Gastrocnemius medialis (tissue), 4 donors: ENCODE measurements at regions not wholly inside any gene's neighbourhood (a gene's known extent, or its start where the extent isn't known, plus 50 kb on each side); places are given as distances from the start of the nearest gene placed in this dataset.
"Not testable (repeated sequence)": the region's sequence is repeated elsewhere in the genome, so short reads cannot be mapped to it uniquely, and the experiment has no call there.

ENCODE experiments used
- ATAC-seq, 2 donors: fragments of 150-250 bp; one replicate each; pipeline ENCODE4 v1.9.1; 2016
- DNase-seq, 2 donors: peaks; one replicate each; pipeline ENCODE4 v3.0.0-alpha.2; 2019
- H3K27ac ChIP-seq, 4 donors: fragments of 200-600 bp; sonication (generic); 1 replicate in 1 of 4; 2 replicates in 3 of 4; pipeline ENCODE4 v1.5.1; 2016 to 2018; ENCODE audit warnings: mild to moderate bottlenecking in 2 of 4, moderate library complexity in 1 of 4
- H3K27me3 ChIP-seq, 3 donors: fragments of 200-600 bp; sonication (generic) in 2 of 3; 1 replicate in 1 of 3; 2 replicates in 2 of 3; pipeline versions ENCODE4 v1.5.1 to v1.6.0; 2016 to 2019; ENCODE audit warnings: mild to moderate bottlenecking in 1 of 3, moderate library complexity in 1 of 3
- H3K36me3 ChIP-seq, 2 donors: fragments of 200-600 bp; sonication (generic) in 1 of 2; one replicate each; pipeline ENCODE4 v1.5.1; 2017 to 2018
- H3K4me1 ChIP-seq, 2 donors: fragments of 200-600 bp; sonication (generic) in 1 of 2; one replicate each; pipeline ENCODE4 v1.5.1; 2016 to 2017; ENCODE audit warnings: mild to moderate bottlenecking in 2 of 2
- H3K4me3 ChIP-seq, 4 donors: fragments of 200-600 bp; sonication (generic) in 3 of 4; 1 replicate in 1 of 4; 2 replicates in 3 of 4; pipeline ENCODE4 v1.5.1; 2016 to 2019; ENCODE audit warnings: mild to moderate bottlenecking in 2 of 4
- H3K9me3 ChIP-seq, 3 donors: fragments of 200-600 bp; sonication (generic) in 2 of 3; 1 replicate in 1 of 3; 2 replicates in 2 of 3; pipeline ENCODE4 v1.5.1; 2016 to 2019
- CTCF ChIP-seq, 5 experiments: fragments of 450-650 bp in 3 of 5; fragments of 200-600 bp in 2 of 5; sonication (generic) in 2 of 5; IDR thresholded peaks in 4 of 5; conservative IDR thresholded peaks in 1 of 5; 1 replicate in 4 of 5; 2 replicates in 1 of 5; pipeline ENCODE4 v1.5.1; 2016 to 2019; ENCODE audit warnings: antibody characterized with exemption in 5 of 5, mild to moderate bottlenecking in 3 of 5, moderate library complexity in 3 of 5
- POLR2A ChIP-seq, 2 donors: fragments of 450-650 bp; IDR thresholded peaks; one replicate each; pipeline ENCODE4 v1.6.1; 2017; ENCODE audit warnings: antibody characterized with exemption in 2 of 2, mild to moderate bottlenecking in 2 of 2, moderate library complexity in 2 of 2
- in situ Hi-C, 4 donors: fragments of 200-750 bp; cut with MboI; loops; one replicate each; pipeline versions ENCODE4 v1.15.0 to v1.8.0; 2017; ENCODE audit warnings: low sequenced_read_pairs in 4 of 4
- intact Hi-C: fragments of 100-400 bp; cut with DNase I; formaldehyde crosslinking; loops from one replicate; pipeline ENCODE4 v1.15.1; 2023; ENCODE audit warnings: low total_unique reads

- peak overlapping the region in 2 of 4 donors; percentile 40 to 44 for H3K4me3 ChIP-seq
- in situ Hi-C loops, result loop anchor here in 1 of 4 donors (25.0 kb wide), 1 partner anchor 1788 kb away; a partner anchor contains a TSS
- no peaks in the 10 kb centered on the region for H3K36me3 ChIP-seq
- no peaks in the 10 kb centered on the region for H3K4me1 ChIP-seq
- TF ChIP-seq CTCF (IDR thresholded peaks at IDR 0.05 in 4 of 5, conservative IDR thresholded peaks at IDR 0.05 in 1 of 5) (no peak), POLR2A (IDR thresholded peaks at IDR 0.05) (no peak)
- no peak overlapping the region for H3K27ac ChIP-seq
- DNase-seq, result no peak
- intact Hi-C loops, result no loop called here
- H3K9me3 ChIP-seq, result no peaks in the 10 kb centered on the region
- H3K27me3 ChIP-seq, result peaks cover 34 to 43% (median 34%) of the 10 kb centered on the region in 3 donors
- no peak for ATAC-seq
Measured at GRCh38 chr6:27825025-27825793, 87.0 kb downstream of the OR2B2 start.

- DNase-seq, H3K36me3 ChIP-seq, intact Hi-C loops, H3K4me1 ChIP-seq, H3K9me3 ChIP-seq: not testable (repeated sequence)
- Histone ChIP-seq H3K27me3 (peaks cover 34 to 48% (median 34%) of the 10 kb centered on the region in 3 donors), H3K4me3 (peak overlapping the region; percentile 27 to 45 (median 40)), H3K27ac (peak overlapping the region in 2 of 4 donors; percentile 3 to 62)
- in situ Hi-C loops, result loop anchor here in 2 of 4 donors (25.0 kb wide), 2 partner anchors 1637 to 1787 kb away; a partner anchor contains a TSS
- ATAC-seq, result peak in 1 of 2 donors; percentile 47
Measured at GRCh38 chr6:27824211-27825024, 87.8 kb downstream of the OR2B2 start.

- in situ Hi-C loops, result loop anchor here in 1 of 4 donors (25.0 kb wide), 1 partner anchor 1636 kb away; a partner anchor contains a TSS
- Histone ChIP-seq H3K4me3 (peak overlapping the region; percentile 29 to 45 (median 40)), H3K27ac (peak overlapping the region in 2 of 4 donors; percentile 40 to 55), H3K27me3 (peaks cover 34 to 50% (median 37%) of the 10 kb centered on the region in 3 donors)
- H3K9me3 ChIP-seq, H3K36me3 ChIP-seq, intact Hi-C loops, H3K4me1 ChIP-seq: not testable (repeated sequence)
- ATAC-seq (peak in 1 of 2 donors; percentile 79), DNase-seq (peak in 1 of 2 donors; percentile 22)
Measured at GRCh38 chr6:27823714-27824210, 88.4 kb downstream of the OR2B2 start.

DNA sequence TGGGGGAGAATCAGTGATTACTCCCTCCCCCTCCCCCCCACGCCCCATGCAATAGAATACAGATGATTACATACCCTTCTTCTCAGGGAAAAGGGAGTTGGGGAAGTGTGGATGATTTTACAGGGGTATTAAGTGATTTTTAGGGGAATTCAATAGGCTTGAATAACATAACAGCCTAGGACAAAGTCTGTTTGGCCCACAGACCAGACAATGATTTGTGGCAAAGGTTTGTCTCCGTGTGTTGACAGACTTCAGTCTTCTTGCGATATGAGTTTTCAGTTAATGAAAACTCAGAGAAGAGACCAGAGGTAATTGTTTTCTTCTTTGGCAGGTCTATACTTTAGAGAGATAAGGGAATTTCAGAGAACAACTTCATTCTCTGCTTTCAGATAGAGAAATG is 95.3 kb downstream of the OR2B2 start:
- Histone ChIP-seq H3K4me1 (no peaks in the 10 kb centered on the region), H3K9me3 (no peaks in the 10 kb centered on the region), H3K27me3 (peaks cover 53 to 67% (median 63%) of the 10 kb centered on the region in 3 donors), H3K36me3 (no peaks in the 10 kb centered on the region), H3K4me3 (no peak overlapping the region), H3K27ac (no peak overlapping the region)
- TF ChIP-seq CTCF (IDR thresholded peaks at IDR 0.05 in 4 of 5, conservative IDR thresholded peaks at IDR 0.05 in 1 of 5) (no peak), POLR2A (IDR thresholded peaks at IDR 0.05) (no peak)
- in situ Hi-C loops, result loop anchor here in 1 of 4 donors (25.0 kb wide), 1 partner anchor 1630 kb away; a partner anchor contains a TSS
- intact Hi-C loops, result loop anchor here (10.0 kb wide), 1 partner anchor 1782 kb away; a partner anchor contains a TSS
- ATAC-seq, result no peak
- DNase-seq, result no peak

GRCh38 chr6:27814665-27815424 is 97.4 kb downstream of the OR2B2 start:
- no peak for TF ChIP-seq CTCF (IDR thresholded peaks at IDR 0.05 in 4 of 5, conservative IDR thresholded peaks at IDR 0.05 in 1 of 5)
- peak in 1 of 2 donors; percentile 17 for TF ChIP-seq POLR2A (IDR thresholded peaks at IDR 0.05)
- ATAC-seq (peak; percentile 70 to 72), DNase-seq (peak in 1 of 2 donors; percentile 16)
- Histone ChIP-seq H3K36me3 (no peaks in the 10 kb centered on the region), H3K27me3 (peaks cover 70 to 76% (median 75%) of the 10 kb centered on the region in 3 donors), H3K9me3 (no peaks in the 10 kb centered on the region), H3K4me1 (peaks cover 0 to 7% of the 10 kb centered on the region in 2 donors), H3K4me3 (peak overlapping the region; percentile 18 to 46 (median 36)), H3K27ac (no peak overlapping the region)
- in situ Hi-C loops, result loop anchor here in 1 of 4 donors (25.0 kb wide), 1 partner anchor 1628 kb away; a partner anchor contains a TSS
- intact Hi-C loops, result loop anchor here (5.0 to 10.0 kb wide), 2 partner anchors 1653 to 1780 kb away; a partner anchor contains a TSS

DNA sequence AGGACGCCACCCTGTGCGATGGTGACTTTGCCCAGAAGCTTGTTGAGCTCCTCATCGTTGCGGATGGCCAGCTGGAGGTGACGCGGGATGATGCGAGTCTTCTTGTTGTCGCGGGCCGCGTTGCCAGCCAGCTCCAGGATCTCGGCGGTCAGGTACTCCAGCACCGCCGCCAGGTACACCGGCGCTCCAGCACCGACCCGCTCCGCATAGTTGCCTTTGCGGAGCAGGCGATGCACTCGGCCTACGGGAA is 97.9 kb downstream of the OR2B2 start:
- peak overlapping the region in 3 of 4 donors; percentile 33 to 46 (median 40) for H3K4me3 ChIP-seq
- in situ Hi-C loops (loop anchor here in 1 of 4 donors (25.0 kb wide), 1 partner anchor 1627 kb away; a partner anchor contains a TSS), intact Hi-C loops (loop anchor here (5.0 to 10.0 kb wide), 2 partner anchors 1652 to 1780 kb away; a partner anchor contains a TSS)
- H3K36me3 ChIP-seq, DNase-seq, H3K9me3 ChIP-seq, H3K27ac ChIP-seq, ATAC-seq, H3K4me1 ChIP-seq: not testable (repeated sequence)
- H3K27me3 ChIP-seq, result peaks cover 75 to 80% (median 76%) of the 10 kb centered on the region in 3 donors
